NAMALWA (cell line): ENCODE measurements at regions not wholly inside any gene's neighbourhood (a gene's known extent, or its start where the extent isn't known, plus 50 kb on each side); places are given as distances from the start of the nearest gene placed in this dataset.
A peak's percentile ranks its signal among the peaks of the same experiment; 100 is the strongest.
"Not testable (repeated sequence)": the region's sequence is repeated elsewhere in the genome, so short reads cannot be mapped to it uniquely, and the experiment has no call there.

Experiments
- DNase-seq: peaks from one replicate; pipeline ENCODE4 v3.0.0-alpha.2; 2015; ENCODE audit warnings: low spot score

DNA sequence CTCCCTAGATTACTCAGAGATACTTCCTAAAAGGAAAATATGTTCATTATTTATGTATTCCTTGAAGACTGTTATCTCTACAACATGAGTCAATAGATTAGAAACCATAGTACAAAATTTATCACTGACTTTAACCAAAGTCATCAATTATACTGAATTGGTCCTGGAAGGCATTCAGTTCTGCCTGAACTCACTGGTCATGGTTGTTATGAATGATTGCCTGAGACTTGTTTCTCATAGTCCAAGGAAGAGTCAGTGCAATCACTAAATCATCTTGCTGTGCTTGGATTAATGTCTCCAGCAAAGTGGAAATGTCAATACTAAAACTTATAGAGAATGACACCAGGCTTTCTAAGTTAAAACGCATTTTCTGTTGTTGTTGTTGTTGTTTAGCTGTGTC is 878.6 kb upstream of the MANEA start:
- DNase-seq, result no peak

DNA sequence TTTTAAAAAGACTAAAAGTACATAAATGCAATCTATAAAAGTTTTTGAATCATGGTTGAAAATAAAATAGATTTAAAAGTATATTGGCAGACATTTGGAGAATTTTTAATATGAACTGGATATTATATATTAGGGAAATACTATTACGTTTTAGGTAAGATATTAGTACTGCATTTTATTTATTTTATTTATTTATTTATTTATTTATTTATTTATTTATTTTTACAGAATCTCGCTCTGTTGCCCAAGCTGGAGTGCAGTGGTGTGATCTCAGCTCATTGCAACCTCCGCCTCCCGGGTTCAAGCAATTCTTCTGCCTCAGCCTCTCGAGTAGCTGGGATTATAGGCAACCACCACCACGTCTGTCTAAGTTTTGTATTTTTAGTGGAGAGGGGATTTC is 890.1 kb upstream of the MANEA start:
- not testable (repeated sequence) for DNase-seq

DNA sequence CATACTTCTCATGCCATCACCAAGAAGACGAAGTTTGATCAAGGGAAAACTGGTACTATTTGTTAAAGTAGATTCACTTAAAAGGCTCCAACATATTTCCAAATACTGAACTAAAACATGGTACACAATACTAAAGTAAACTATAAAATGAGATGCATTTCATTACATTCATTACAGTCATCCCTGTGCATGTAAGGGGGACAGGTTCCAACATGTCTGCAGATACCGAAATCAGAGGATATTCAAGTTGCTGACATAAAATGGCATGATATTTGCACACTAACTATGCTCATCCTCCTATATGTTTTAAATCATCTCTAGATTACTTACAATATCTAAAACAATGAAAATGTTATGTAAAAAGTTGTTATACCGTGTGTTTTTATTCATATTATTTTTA is 893.9 kb upstream of the MANEA start:
- DNase-seq, result no peak

DNA sequence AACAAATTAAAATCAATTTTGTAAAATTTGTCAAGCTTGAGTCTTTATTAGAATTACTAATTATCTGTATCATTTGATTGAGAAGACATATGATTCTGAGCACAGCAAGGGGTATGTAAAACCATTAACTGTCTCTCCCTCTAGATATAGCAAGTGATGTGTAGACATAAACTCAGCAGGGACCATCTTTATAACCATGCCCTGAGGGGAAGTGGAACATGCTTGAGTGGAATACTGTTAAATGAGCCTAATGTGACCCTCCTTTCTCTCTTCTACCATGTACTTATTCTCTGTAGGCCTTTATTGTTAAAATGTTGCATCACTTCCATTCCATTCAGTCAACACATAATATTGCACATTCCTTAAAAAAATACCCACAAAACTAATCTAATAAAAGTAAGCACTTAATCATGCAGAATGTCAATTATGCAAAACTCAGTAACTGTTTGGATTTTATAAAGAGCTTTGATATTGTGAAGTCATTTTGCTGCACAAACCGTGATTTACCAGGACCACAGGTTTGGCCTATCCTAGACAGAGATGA is 896.6 kb upstream of the MANEA start:
- DNase-seq, result no peak

DNA sequence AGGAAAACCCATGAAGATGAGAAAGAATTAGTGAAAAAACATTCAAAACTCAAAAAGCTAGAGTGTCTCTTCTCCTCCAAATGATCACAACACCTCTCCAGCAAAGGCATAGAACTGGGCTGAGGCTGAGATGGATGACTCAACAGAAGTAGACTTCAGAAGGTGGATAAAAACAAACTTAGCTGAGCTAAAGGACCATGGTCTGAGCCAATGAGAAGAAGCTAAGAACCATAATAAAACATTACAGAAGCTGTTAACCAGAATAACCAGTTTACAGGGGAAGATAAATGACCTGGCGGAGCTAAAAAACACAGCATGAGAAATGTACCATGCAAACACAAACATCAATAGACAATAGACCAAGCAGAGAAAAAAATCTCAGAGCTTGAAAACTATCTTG is 904.1 kb upstream of the MANEA start:
- DNase-seq, result no peak

DNA sequence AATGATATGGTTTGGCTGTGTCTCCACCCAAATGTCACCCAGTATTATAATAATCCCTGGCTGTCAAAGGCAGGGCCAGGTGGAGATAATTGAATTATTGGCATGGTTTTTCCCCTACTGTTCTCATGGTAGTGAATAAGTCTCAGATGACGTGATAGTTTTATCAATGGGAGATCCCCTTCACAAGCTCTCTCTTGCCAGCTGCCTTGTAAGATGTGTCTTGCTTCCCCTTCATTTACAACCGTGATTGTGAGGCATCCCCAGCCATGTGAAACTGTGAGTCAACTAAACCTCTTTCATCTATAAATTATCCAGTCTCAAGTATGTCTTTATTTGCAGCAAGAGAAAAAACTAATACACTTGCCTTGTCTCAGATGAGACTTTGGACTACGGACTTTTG is 907.3 kb upstream of the MANEA start:
- DNase-seq, result no peak

DNA sequence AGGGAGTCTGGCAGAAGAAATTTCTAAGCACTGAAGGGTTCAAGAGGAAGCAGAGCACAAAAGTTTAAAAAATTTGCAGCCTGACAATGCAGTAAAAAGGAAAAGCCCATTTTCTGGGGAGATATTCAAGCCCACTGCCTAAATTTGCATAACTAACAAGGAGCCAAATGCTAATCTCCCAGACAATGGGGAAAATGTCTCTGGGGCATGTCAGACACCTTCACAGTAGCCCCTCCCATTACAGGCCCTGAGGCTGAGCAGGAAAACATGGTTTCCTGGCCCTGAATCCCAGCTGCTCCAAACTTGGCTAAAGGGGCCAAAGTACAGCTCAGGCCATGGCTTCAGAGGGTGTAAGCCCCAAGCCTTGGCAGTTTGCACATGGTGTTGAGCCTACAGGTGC is 908.5 kb upstream of the MANEA start:
- no peak for DNase-seq

DNA sequence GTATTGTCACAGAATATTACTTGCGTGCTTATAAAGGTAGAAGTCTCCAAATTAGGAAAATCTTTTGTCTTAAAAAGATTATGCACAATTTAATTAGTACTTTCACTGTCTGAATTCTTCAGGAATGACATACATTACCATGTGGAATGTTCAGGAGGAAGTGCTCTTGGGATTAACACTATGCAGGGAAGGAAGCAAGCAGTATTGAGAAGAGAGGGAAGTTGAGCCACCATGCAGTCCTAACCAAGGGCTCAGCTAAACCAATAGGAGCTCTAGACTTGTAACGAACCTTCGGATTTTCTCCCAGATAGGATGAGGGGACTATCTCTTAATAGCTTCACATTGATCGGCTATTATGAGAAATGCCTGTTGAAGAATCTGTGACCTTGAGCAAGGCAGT is 918.4 kb upstream of the MANEA start:
- DNase-seq, result no peak

DNA sequence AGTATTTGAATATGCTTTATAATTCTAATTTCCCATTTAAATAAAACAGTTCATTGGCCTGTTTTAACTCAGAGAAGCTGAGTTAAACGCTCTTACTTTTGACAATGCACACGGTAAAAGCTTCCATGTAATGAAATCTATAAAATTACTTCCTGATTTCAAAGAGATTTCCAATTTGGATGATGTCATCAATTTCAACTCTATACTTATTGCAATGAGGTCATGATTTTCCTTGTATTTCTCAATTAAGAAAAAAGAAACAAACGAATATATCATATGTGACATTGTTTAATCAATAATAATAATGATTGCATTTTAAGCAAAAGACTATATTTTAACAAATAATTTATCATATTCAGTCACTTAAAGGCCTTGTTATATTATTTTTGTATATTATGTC is 926.1 kb upstream of the MANEA start:
- DNase-seq, result no peak

DNA sequence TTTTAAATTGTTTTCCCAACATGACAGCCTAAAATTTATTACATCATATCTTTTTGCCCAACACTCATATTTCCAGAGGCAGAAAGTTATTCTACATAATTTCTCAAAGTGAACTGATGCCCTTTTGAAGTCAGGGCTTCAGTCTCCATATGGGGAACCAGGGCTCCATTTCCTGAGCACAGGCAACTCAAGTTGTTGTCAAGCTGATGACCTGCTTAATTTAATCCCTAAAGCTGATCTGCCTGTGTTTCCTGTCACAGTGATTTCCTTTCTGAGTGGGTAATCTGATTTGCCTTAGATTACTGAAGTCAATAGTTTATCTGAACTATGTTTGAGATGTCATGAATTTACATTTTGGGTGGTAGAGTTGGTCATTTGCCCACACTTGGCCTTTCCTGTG is 932.1 kb upstream of the MANEA start:
- no peak for DNase-seq

DNA sequence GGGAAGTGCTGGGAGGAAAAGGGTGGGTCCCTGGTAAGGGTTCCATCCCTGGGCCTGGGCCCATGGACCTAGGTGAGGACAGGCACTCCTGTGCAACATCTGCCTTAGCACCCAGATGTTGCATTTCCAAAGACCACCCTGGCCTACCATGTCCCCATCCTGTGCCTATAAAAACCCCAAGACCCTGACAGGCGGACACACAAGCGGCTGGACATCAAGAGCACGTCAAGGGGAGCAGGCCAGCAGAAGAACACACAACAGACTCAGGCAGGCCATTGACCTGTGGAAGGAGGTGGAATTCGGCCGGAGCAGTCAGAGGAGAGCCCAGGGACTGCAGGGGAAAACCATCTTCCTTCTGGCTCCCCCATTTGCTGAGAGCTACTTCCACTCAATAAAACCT is 937.8 kb upstream of the MANEA start:
- no peak for DNase-seq

DNA sequence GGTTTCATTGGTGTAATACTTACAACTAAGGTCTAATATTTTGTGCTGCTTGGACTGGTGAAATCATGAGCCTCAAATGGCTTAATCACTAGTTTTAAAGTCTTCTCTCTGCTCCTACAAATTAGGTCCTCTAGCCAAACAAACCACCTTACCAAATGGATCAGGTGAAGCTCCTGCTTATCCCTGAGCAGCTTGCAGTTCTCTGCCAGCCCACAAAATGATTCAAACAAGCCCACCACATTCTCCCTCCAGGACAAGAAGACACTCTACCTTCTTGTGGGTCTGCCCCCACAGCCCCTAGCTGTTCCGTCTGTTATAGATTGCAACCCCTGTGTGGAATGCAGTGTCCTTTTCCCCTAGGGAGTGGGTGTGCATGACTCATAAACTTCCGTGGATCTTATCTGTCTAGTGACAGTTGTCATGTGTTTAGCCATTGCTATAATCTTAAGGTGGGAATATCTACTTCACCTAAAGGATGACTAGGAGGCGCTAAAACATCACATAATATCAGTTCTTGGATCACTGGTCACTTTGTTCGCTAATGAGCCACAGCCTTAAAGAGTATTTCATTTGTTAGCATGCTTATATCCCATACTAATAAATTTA is 940.5 kb upstream of the MANEA start:
- DNase-seq, result peak; percentile 21

DNA sequence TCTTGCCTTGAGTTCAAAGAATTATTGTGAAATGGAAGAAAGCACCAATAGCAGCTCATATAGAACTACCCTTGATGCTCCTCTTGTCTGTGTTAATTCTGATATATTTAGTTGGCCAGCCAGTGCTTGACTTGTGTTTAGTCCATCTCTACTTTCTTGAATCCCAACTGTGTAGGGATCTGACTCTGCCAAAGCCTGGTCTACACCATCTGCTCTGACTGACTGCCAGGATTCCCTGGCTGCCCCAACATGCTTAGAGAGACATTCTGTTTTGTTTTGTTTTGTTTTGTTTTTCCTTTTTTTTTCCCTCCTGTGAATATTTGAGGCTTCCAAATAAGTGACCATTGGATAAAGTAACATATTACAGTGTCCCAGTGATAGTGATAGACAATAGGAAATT is 953.7 kb upstream of the MANEA start:
- DNase-seq, result no peak

DNA sequence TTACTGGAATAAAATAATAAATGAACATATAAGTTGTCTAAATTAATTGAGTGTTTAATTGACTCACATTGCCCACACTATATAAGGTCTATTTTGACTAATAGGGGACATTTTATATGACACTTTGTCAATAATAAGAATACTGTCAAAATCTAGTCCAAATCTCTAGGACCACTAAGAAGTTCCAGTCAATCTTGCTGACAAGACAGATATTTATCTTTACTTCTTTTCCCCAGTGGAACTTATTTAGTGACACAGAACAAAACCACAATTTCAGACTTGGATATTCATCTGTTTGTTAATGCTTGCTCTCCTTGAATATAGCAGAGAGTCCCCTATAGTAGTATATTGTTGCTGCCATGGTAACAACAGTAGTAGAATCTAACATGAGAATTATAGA is 954.6 kb upstream of the MANEA start:
- no peak for DNase-seq

DNA sequence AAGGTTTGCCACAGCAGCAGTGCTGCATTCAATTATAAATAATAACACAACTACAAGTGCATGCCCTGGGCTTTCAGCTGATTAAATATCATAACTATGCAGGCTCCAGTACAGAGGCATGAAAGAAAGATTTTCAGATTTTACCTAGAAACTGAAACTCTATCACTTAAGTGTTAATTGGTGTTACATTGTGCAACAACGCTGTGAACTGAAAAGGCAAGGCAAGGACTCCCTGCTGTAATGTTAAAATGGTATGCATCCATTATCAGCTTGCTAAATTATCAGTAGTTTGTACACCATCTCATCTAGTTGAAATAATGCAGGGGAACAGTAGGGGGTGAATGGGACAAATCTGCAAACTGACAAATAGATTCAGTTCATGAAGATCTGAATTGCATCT is 976.7 kb upstream of the MANEA start:
- DNase-seq, result no peak

DNA sequence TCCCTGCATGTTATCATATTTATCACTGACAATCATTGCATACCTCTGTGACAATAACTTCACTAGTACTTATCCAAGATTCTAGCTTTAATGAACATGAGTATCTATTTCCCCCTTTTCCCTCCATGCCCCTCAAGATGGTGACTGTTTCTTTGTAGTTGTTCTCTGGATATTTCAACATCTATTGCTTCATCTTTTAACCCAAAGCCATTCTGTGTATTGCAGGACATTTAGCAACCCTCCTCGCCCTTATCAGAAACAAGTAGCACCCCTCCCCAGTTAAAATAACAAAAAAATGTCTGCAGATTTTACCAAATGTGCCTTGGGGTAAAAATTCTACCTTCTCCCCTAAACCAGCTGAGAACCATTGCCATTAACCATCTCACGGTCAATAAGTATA is 979.8 kb upstream of the MANEA start:
- no peak for DNase-seq

DNA sequence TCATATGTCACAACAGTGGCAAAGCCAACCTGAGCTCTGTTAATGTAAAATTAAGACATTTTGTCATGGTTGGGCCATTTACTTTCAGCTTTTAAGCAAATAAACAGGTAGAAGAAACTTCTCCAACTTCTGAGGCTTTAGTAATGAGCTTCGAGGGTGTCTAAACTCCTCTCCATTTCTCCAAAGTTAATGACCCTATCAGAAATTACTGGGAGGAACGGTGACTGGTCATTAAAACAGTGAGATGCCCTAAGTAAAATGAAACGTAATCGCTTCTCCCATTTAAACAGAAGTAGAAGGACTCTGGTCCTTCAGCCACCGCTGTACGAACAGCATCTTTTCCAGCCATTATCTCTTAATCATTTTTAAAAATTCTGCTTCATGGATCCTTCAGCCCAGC is 986.9 kb upstream of the MANEA start:
- no peak for DNase-seq

DNA sequence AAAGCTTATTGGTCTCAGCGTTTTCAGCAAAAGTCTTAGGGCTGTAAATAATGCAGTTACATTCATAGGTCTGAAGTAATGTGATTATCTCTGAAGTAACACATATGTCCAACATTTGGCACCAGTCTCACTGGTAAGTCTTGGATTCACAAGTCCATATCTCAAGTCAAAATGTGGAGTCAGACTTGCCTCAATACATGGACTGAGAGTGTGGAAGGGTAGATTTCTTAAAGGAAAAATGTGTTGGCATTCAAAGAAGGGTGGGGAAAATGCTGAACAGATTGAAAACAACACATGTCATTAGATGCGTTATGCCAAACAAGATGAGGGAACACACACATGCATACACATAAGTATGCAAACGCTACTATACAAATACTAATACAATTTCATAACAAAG is 989.0 kb upstream of the MANEA start:
- DNase-seq, result no peak

DNA sequence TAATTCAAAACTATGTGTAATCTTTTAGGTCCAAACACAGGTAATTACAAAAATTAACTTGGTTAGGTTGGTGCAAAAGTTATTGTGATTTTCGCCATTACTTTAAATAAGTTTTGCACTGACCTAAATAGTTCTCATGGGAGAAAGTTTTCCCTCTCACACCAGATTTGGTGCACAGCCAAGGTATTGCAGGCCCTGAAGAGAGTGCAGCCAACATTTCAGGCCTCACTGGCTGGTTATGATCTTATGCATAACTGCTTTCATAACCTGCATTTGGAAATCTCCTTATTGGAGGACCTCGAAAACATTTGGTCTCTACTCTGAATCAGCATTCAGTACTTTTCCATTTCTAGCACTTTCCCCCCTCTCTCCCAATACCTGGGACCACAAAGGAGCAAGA is 993.1 kb upstream of the MANEA start:
- DNase-seq, result no peak

DNA sequence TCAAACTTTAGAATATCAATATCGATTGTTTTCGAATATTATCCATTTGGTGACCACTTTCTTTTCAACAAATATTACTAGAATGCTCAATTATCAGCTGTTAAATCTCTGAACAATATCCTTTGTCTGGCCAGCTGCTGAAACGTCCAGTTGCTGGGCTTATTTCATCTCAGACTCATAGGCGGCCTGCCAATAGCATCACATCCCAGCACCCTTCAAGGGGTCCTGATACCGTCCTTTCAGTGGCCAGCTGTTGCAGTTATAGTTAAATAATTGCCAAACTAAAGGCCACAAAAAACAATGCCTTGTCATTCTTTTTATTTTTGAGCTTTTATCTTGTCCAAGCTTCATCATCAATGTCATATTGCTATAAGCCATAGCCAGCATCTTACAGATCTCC is 1006.8 kb upstream of the MANEA start:
- DNase-seq, result no peak

DNA sequence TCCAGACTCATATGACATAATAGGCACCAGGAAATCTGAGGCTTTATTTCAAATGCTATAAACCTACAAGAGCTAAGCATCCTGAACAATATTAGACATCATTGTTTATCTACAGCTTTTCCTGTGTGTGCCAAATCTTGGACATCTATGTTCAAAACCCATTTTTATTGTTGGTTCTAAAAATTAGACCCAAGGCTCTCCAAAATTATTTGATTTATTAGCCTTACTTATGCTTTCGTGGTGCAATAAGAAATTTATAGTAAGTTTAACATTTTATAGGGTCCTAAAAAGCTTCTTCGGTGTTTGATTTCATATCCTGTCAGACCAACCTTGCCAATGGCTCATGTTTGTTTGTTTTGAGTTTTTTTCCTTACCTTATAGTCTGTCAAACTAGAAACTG is 1014.5 kb upstream of the MANEA start:
- no peak for DNase-seq

DNA sequence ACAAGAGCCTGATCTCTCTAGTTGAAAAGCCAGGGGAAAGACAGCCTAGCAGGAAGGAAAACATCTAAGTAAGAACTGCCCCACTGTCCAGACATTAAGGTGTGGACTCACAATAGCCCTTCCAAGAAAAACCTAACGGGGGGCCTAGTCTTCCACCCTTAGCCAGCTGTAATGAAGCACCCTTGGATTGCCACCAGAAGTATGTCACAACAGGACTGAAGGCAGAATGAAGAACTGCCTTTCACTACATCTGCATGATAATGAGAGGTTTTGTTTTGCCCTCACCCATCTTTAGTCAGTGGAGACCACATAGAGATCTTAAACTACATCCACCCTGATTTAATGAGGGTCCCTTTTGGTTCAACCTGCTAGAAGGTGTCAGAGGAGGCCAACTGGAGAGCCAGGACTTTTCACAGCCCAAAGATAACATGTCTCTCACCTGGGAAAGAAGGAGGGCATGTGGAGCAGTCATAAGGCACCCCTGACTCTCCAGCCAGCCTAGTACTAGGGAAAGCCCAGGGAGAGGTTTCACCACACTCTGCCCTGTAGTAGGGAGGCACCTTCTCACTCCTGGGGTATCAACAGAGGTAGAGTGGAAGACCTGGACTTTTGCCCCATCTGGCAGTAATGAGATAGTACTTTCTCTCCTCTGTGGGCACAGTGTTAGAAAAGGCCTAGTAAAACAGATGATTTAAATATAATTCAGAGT is 1017.4 kb upstream of the MANEA start:
- no peak for DNase-seq

DNA sequence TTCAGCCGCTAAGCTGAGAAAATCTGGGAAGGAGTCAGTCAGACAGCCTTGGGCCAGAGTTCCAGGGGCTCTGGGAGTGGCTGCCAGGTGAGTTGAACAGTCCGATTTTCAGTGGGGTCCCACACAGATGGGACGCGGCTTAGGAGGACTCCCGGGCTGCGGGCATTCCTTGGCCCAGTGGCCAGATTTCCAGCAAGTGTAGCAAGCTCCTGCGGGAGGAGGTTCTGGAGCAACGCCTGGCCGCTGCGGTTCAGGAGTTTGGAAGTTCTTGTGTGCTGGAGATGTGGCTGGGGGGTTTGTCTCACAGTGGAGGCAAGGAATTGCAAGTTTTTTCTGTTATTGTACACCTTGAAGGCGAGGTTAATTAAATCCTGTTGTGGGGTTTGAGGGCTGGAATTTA is 1020.1 kb upstream of the MANEA start:
- DNase-seq, result not testable (repeated sequence)

DNA sequence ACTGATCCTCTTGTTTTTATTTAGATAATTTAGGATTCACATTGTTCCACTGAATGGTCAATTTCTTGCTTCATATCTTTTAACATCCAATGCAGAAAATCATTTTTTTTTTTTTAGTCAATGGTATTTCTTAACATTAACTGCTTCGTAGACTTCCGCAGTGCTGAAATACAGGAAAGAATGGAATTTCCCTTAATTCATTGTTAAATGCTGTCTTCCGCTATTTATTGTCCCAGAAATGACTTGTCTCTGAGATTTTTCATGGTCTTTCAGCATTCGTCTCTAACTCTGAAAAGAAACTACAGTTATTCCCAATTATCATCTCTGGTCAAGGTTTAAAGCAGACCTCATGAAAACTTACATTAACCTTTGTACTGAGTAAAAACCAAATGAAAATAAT is 1029.1 kb upstream of the MANEA start:
- no peak for DNase-seq
